ENCODE measurements at regions not wholly inside any gene's neighbourhood (a gene's known extent, or its start where the extent isn't known, plus 50 kb on each side); places are given as distances from the start of the nearest gene placed in this dataset.
A peak's percentile ranks its signal among the peaks of the same experiment; 100 is the strongest.
"Not testable (repeated sequence)": the region's sequence is repeated elsewhere in the genome, so short reads cannot be mapped to it uniquely, and the experiment has no call there.

DNA sequence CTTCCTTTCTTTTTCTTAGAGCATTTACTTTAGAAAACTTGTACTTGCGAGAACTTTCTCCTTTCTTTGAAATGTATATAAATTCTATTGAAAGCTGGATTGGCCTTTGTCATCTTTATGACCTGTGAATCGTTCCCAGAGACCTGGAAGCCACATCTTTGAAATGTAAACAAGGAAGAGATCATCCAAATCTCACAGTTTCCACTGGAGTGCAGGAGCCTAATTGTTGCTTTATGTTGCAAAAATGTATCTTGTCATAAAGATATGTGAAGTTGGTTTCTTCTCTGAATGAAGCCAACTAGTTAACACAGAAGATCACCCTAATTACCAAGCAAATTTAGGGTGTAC is 1101.8 kb downstream of the TAF11L14 start:
- Histone ChIP-seq H3K27me3 (ENCODE audit: insufficient read depth) (no peaks in the 10 kb centered on the region), H3K36me3 (ENCODE audit: insufficient read depth) (no peaks in the 10 kb centered on the region), H3K9me2 (ENCODE audit: insufficient read depth) (peaks cover 4% of the 10 kb centered on the region; the same call in 1 of the 2 replicates), H3F3A (replicated peaks; ENCODE audit: low read depth) (no peaks in the 10 kb centered on the region), H3K4me2 (peak overlapping the region; percentile 41), H3K4me3 (peak overlapping the region; percentile 5; the same call in 1 of the 2 replicates), H4K20me1 (replicated peaks; ENCODE audit: insufficient read depth) (no peaks in the 10 kb centered on the region), H2AFZ (no peak overlapping the region), H3K79me2 (replicated peaks; ENCODE audit: insufficient read depth) (no peaks in the 10 kb centered on the region), H3K27ac (ENCODE audit: low read depth) (peak overlapping the region; percentile 88), H3K4me1 (ENCODE audit: insufficient read depth) (peaks cover 32% of the 10 kb centered on the region)
- Mint-ChIP-seq H3K4me1 (peaks cover 38% of the 10 kb centered on the region), H3K9me3 (peaks cover 13% of the 10 kb centered on the region), H3K36me3 (ENCODE audit: low read depth) (peaks cover 28% of the 10 kb centered on the region), H3K4me3 (no peak overlapping the region), H3K27me3 (ENCODE audit: insufficient read depth, low read depth, poor library complexity) (peaks cover 6% of the 10 kb centered on the region), H3K27ac (0 out of 2 replicates have a peak overlapping the region, but pooled peaks have one; percentile 49)
- no peak for TF ChIP-seq CREB1 (CRISPR knock-in tag; IDR thresholded peaks at IDR 0.05; ENCODE audit: low read depth)
- TF ChIP-seq NANOG (IDR thresholded peaks at IDR 0.05; ENCODE audit: borderline replicate concordance), result peak; percentile 100
- ATAC-seq, result peak; percentile 69
- peak; percentile 73 for DNase-seq (ENCODE audit: low spot score)

DNA sequence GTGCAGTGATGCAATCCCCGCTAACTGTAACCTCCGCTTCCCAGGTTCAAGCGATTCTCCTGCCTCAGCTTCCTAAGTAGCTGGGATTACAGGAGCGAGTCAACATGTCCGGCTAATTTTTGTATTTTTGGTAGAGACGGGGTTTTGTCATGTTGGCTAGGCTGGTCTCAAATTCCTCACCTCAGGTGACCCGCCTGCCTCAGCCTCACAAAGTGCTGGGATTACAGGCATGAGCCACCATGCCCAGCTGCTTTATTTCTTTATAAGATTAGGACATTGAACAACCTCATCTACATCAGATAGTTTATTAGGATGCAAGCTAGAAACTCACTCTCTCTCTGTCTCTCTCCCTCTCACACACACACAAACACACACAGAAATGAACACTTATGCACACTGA is 1102.5 kb downstream of the TAF11L14 start:
- Histone ChIP-seq H3K4me1 (ENCODE audit: insufficient read depth) (peaks cover 32% of the 10 kb centered on the region), H3K4me2 (peak overlapping the region; percentile 41), H2AFZ (peak overlapping the region; percentile 5; the same call in 1 of the 2 replicates), H3K27ac (ENCODE audit: low read depth) (peak overlapping the region; percentile 88)
- H3K27me3 ChIP-seq (ENCODE audit: insufficient read depth); H3F3A ChIP-seq (replicated peaks; ENCODE audit: low read depth); H3K4me3 ChIP-seq; H3K4me3 Mint-ChIP-seq; H3K79me2 ChIP-seq (replicated peaks; ENCODE audit: insufficient read depth); H4K20me1 ChIP-seq (replicated peaks; ENCODE audit: insufficient read depth); H3K36me3 ChIP-seq (ENCODE audit: insufficient read depth); H3K27me3 Mint-ChIP-seq (ENCODE audit: insufficient read depth, low read depth, poor library complexity); H3K9me2 ChIP-seq (ENCODE audit: insufficient read depth): not testable (repeated sequence)
- Mint-ChIP-seq H3K4me1 (peaks cover 38% of the 10 kb centered on the region), H3K9me3 (peaks cover 12% of the 10 kb centered on the region), H3K36me3 (ENCODE audit: low read depth) (peaks cover 25% of the 10 kb centered on the region), H3K27ac (peak overlapping the region; percentile 91)
- peak; percentile 18; the same call in 1 of the 3 replicates for ATAC-seq
- peak; percentile 3 for DNase-seq (ENCODE audit: low spot score)

DNA sequence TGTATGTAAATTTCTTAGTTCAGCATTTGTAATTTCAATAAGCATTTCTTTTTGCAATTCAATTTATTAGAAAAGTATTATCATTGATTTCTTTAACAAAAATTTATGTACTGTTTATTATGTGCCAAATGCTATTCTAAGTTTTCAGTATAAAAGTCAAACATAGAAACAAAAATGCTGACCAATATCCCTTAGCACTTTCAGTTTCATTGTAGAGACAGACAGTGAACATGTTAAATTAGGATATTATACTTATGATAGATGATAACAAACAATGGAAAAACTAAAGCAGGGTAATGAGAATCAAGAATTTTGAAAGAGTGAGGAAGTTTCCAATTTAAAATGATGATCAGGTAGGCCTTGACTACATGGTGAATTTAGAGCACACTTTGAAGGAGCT is 1106.0 kb downstream of the TAF11L14 start:
- Histone ChIP-seq H2AFZ (no peak overlapping the region), H3K4me1 (ENCODE audit: insufficient read depth) (peaks cover 15% of the 10 kb centered on the region), H3K4me2 (no peak overlapping the region), H3K36me3 (ENCODE audit: insufficient read depth) (no peaks in the 10 kb centered on the region), H3K9me2 (ENCODE audit: insufficient read depth) (no peaks in the 10 kb centered on the region; the same call in 1 of the 2 replicates), H3K27me3 (ENCODE audit: insufficient read depth) (no peaks in the 10 kb centered on the region), H3K27ac (ENCODE audit: low read depth) (no peak overlapping the region), H3K79me2 (replicated peaks; ENCODE audit: insufficient read depth) (no peaks in the 10 kb centered on the region), H4K20me1 (replicated peaks; ENCODE audit: insufficient read depth) (no peaks in the 10 kb centered on the region), H3K4me3 (no peak overlapping the region), H3F3A (replicated peaks; ENCODE audit: low read depth) (no peaks in the 10 kb centered on the region)
- TF ChIP-seq NANOG (IDR thresholded peaks at IDR 0.05; ENCODE audit: borderline replicate concordance) (no peak), CREB1 (CRISPR knock-in tag; IDR thresholded peaks at IDR 0.05; ENCODE audit: low read depth) (no peak), ZNF331 (CRISPR knock-in tag; IDR thresholded peaks at IDR 0.05; ENCODE audit: low read depth) (no peak), POLR2AphosphoS5 (IDR thresholded peaks at IDR 0.05; ENCODE audit: low read depth) (no peak), EZH2phosphoT487 (IDR thresholded peaks at IDR 0.05; ENCODE audit: unreplicated experiment) (no peak), STAT1 (IDR thresholded peaks at IDR 0.05; ENCODE audit: unreplicated experiment) (no peak), ZNF114 (CRISPR knock-in tag; IDR thresholded peaks at IDR 0.05) (no peak), JUNB (IDR thresholded peaks at IDR 0.05; ENCODE audit: unreplicated experiment) (no peak)
- TF ChIP-seq, protein P1, sequence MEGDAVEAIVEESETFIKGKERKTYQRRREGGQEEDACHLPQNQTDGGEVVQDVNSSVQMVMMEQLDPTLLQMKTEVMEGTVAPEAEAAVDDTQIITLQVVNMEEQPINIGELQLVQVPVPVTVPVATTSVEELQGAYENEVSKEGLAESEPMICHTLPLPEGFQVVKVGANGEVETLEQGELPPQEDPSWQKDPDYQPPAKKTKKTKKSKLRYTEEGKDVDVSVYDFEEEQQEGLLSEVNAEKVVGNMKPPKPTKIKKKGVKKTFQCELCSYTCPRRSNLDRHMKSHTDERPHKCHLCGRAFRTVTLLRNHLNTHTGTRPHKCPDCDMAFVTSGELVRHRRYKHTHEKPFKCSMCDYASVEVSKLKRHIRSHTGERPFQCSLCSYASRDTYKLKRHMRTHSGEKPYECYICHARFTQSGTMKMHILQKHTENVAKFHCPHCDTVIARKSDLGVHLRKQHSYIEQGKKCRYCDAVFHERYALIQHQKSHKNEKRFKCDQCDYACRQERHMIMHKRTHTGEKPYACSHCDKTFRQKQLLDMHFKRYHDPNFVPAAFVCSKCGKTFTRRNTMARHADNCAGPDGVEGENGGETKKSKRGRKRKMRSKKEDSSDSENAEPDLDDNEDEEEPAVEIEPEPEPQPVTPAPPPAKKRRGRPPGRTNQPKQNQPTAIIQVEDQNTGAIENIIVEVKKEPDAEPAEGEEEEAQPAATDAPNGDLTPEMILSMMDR (conservative IDR thresholded peaks at IDR 0.05; ENCODE audit: low read depth in 2 of 2), result no peak
- TF ChIP-seq, protein P2, sequence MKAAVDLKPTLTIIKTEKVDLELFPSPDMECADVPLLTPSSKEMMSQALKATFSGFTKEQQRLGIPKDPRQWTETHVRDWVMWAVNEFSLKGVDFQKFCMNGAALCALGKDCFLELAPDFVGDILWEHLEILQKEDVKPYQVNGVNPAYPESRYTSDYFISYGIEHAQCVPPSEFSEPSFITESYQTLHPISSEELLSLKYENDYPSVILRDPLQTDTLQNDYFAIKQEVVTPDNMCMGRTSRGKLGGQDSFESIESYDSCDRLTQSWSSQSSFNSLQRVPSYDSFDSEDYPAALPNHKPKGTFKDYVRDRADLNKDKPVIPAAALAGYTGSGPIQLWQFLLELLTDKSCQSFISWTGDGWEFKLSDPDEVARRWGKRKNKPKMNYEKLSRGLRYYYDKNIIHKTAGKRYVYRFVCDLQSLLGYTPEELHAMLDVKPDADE (IDR thresholded peaks at IDR 0.05), result no peak
- TF ChIP-seq, protein P3, sequence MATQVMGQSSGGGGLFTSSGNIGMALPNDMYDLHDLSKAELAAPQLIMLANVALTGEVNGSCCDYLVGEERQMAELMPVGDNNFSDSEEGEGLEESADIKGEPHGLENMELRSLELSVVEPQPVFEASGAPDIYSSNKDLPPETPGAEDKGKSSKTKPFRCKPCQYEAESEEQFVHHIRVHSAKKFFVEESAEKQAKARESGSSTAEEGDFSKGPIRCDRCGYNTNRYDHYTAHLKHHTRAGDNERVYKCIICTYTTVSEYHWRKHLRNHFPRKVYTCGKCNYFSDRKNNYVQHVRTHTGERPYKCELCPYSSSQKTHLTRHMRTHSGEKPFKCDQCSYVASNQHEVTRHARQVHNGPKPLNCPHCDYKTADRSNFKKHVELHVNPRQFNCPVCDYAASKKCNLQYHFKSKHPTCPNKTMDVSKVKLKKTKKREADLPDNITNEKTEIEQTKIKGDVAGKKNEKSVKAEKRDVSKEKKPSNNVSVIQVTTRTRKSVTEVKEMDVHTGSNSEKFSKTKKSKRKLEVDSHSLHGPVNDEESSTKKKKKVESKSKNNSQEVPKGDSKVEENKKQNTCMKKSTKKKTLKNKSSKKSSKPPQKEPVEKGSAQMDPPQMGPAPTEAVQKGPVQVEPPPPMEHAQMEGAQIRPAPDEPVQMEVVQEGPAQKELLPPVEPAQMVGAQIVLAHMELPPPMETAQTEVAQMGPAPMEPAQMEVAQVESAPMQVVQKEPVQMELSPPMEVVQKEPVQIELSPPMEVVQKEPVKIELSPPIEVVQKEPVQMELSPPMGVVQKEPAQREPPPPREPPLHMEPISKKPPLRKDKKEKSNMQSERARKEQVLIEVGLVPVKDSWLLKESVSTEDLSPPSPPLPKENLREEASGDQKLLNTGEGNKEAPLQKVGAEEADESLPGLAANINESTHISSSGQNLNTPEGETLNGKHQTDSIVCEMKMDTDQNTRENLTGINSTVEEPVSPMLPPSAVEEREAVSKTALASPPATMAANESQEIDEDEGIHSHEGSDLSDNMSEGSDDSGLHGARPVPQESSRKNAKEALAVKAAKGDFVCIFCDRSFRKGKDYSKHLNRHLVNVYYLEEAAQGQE (IDR thresholded peaks at IDR 0.05; ENCODE audit: unreplicated experiment), result no peak
- Mint-ChIP-seq H3K4me1 (peaks cover 24% of the 10 kb centered on the region), H3K4me3 (no peak overlapping the region), H3K27me3 (ENCODE audit: insufficient read depth, low read depth, poor library complexity) (peaks cover 3% of the 10 kb centered on the region), H3K36me3 (ENCODE audit: low read depth) (peaks cover 8% of the 10 kb centered on the region), H3K9me3 (peaks cover 5% of the 10 kb centered on the region; the same call in 1 of the 3 replicates), H3K27ac (no peak overlapping the region)
- DNase-seq (ENCODE audit: low spot score) (no peak), ATAC-seq (no peak)
